Tibial artery (tissue), 4 donors: ENCODE measurements at regions not wholly inside any gene's neighbourhood (a gene's known extent, or its start where the extent isn't known, plus 50 kb on each side); places are given as distances from the start of the nearest gene placed in this dataset.

ENCODE experiments used
- DNase-seq, 2 donors: peaks; one replicate each; pipeline ENCODE4 v3.0.0-alpha.2; 2019
- H3K27ac ChIP-seq, 2 donors: fragments of 200-600 bp; sonication (generic) in 1 of 2; 1 replicate in 1 of 2; 2 replicates in 1 of 2; pipeline ENCODE4 v1.5.1; 2018 to 2019; ENCODE audit warnings: mild to moderate bottlenecking in 1 of 2
- H3K27me3 ChIP-seq, 2 donors: fragments of 200-600 bp; sonication (generic) in 1 of 2; one replicate each; pipeline versions ENCODE4 v1.5.1 to v1.6.0; 2016 to 2019
- H3K36me3 ChIP-seq, 3 donors: fragments of 200-600 bp; sonication (generic) in 2 of 3; one replicate each; pipeline ENCODE4 v1.5.1; 2016 to 2019; ENCODE audit warnings: mild to moderate bottlenecking in 2 of 3
- H3K4me1 ChIP-seq, 4 donors: fragments of 200-600 bp; sonication (generic) in 2 of 4; 1 replicate in 3 of 4; 2 replicates in 1 of 4; pipeline ENCODE4 v1.5.1; 2016 to 2019
- H3K4me3 ChIP-seq, 2 donors: fragments of 200-600 bp; sonication (generic) in 1 of 2; 1 replicate in 1 of 2; 2 replicates in 1 of 2; pipeline ENCODE4 v1.5.1; 2018 to 2019; ENCODE audit warnings: mild to moderate bottlenecking in 2 of 2
- H3K9me3 ChIP-seq, 3 donors: fragments of 200-600 bp; sonication (generic) in 1 of 3; one replicate each; pipeline ENCODE4 v1.5.1; 2016 to 2019
- CTCF ChIP-seq, 2 experiments: fragments of 200-600 bp in 1 of 2; fragments of 450-650 bp in 1 of 2; IDR thresholded peaks; one replicate each; pipeline ENCODE4 v1.5.1; 2017 to 2019; ENCODE audit warnings: antibody characterized with exemption in 2 of 2, mild to moderate bottlenecking in 1 of 2, moderate library complexity in 1 of 2
- intact Hi-C: fragments of 100-400 bp; cut with DNase I; formaldehyde crosslinking; loops from one replicate; pipeline ENCODE4 v1.15.0; 2023; ENCODE audit warnings: low total_unique reads

DNA sequence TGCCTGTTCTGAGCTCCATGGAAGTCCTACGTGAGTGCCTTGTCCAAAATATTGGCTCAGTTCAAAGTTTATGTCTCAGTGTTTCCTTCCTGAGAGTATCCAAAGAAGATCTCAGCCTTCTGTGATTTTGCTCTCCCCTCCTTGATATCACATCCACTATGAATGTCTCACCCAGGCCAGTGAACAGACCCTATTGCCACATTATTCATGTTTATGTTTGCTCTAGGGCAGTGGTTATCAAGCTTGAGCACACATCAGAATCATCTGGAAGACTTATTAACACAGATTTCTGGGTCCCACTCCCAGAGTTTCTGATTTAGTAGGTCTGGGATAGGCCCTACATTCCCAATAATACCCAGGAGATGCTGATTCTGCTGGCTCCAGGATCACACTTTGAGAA, 145.0 kb upstream of the FGGY start:
- intact Hi-C loops, result no loop called here
- DNase-seq, result no peak
- H3K4me1 ChIP-seq, result peaks cover 5 to 51% (median 27%) of the 10 kb centered on the region in 4 donors
- H3K27me3 ChIP-seq, result no peaks in the 10 kb centered on the region
- H3K9me3 ChIP-seq, result no peaks in the 10 kb centered on the region
- H3K36me3 ChIP-seq, result no peaks in the 10 kb centered on the region
- H3K4me3 ChIP-seq, result no peak overlapping the region
- no peak for TF ChIP-seq CTCF (IDR thresholded peaks at IDR 0.05)
- H3K27ac ChIP-seq, result peak overlapping the region; percentile 66 to 75

GRCh38 chr1:59152511-59152910, 144.4 kb upstream of the FGGY start:
- TF ChIP-seq CTCF (IDR thresholded peaks at IDR 0.05), result no peak
- Histone ChIP-seq H3K4me1 (peaks cover 5 to 51% (median 25%) of the 10 kb centered on the region in 4 donors), H3K4me3 (no peak overlapping the region), H3K27ac (peak overlapping the region; percentile 66 to 75), H3K9me3 (no peaks in the 10 kb centered on the region), H3K27me3 (no peaks in the 10 kb centered on the region), H3K36me3 (no peaks in the 10 kb centered on the region)
- no peak for DNase-seq
- intact Hi-C loops, result no loop called here

DNA sequence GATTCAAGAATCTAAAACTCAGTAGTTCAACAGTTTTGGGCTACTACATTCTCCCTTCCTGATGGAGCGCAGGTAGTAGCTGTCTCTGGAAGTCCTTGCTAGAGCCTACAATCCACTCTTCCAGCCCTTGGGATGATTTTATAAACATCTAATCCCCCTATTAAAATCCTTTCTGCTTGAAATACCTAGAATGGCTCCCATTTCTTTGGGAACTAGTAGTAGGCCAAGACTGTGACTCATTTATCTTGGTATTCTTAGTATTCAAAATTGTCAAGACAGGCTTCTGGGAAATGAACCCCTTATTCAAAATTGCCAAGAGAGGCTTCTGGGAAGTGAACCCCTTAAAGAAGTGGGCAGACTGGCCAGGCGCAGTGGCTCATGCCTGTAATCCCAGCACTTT, 142.5 kb upstream of the FGGY start:
- Histone ChIP-seq H3K36me3 (no peaks in the 10 kb centered on the region), H3K4me1 (peaks cover 5 to 52% (median 26%) of the 10 kb centered on the region in 4 donors), H3K4me3 (no peak overlapping the region), H3K9me3 (no peaks in the 10 kb centered on the region), H3K27me3 (no peaks in the 10 kb centered on the region), H3K27ac (no peak overlapping the region)
- no peak for TF ChIP-seq CTCF (IDR thresholded peaks at IDR 0.05)
- intact Hi-C loops, result no loop called here
- no peak for DNase-seq

- H3K36me3 ChIP-seq, result no peaks in the 10 kb centered on the region
- H3K4me3 ChIP-seq, result no peak overlapping the region
- H3K27ac ChIP-seq, result peak overlapping the region; percentile 9 to 30
- intact Hi-C loops, result no loop called here
- no peaks in the 10 kb centered on the region for H3K9me3 ChIP-seq
- no peak for DNase-seq
- H3K27me3 ChIP-seq, result no peaks in the 10 kb centered on the region
- no peak for TF ChIP-seq CTCF (IDR thresholded peaks at IDR 0.05)
- H3K4me1 ChIP-seq, result peaks cover 5 to 54% (median 33%) of the 10 kb centered on the region in 4 donors
Observed at GRCh38 chr1:59155351-59155750, 141.5 kb upstream of the FGGY start.

DNA sequence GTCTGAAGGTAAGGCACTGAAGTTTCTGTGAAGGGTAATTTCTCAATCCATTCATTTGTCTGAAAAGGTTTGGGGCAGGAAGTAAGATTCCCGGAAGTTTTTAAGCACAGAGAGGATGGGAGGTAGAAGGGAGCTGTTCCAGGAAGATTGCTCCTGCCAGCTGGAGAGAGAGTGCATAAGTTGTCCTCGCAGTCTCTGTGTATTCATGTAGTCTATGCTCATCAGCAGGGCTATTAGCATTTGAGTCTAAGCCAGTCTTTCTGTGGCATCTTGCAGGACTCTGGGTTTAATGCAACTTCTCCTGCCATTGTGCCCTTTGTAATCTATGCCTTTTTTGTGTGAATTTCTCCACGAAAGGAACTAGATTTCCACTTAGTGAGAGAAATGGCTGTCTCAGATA, 140.8 kb upstream of the FGGY start:
- H3K9me3 ChIP-seq, result no peaks in the 10 kb centered on the region
- H3K4me1 ChIP-seq, result peaks cover 5 to 54% (median 37%) of the 10 kb centered on the region in 4 donors
- intact Hi-C loops, result no loop called here
- H3K36me3 ChIP-seq, result no peaks in the 10 kb centered on the region
- TF ChIP-seq CTCF (IDR thresholded peaks at IDR 0.05), result no peak
- H3K4me3 ChIP-seq, result no peak overlapping the region
- H3K27ac ChIP-seq, result peak overlapping the region in 1 of 2 donors; percentile 30
- no peaks in the 10 kb centered on the region for H3K27me3 ChIP-seq
- no peak for DNase-seq
